Stimulated activated effector memory CD8-positive, alpha-beta T cell treated with anti-CD3 and anti-CD28 coated beads, Interleukin-12 subunit alpha, Interleukin-12 subunit beta, amount 100 ng/mL, for 72 hours (primary cell): ENCODE measurements at regions not wholly inside any gene's neighbourhood (a gene's known extent, or its start where the extent isn't known, plus 50 kb on each side); places are given as distances from the start of the nearest gene placed in this dataset.
A peak's percentile ranks its signal among the peaks of the same experiment; 100 is the strongest.

Experiments used
- ATAC-seq: fragments of 150-1000 bp; cut with Tn5 transposase; 2 replicates; pipeline ENCODE4 v1.10.0; 2021
- DNase-seq, 2 donors: peaks; one replicate each; pipeline ENCODE4 v3.0.0; 2021 to 2022; ENCODE audit warnings: low spot score in 2 of 2
- H3K27ac Mint-ChIP-seq: one replicate; pipeline ENCODE4 v1.8.0; 2022; ENCODE audit warnings: mild to moderate bottlenecking, mixed read lengths
- H3K36me3 Mint-ChIP-seq: one replicate; pipeline ENCODE4 v1.8.0; 2022; ENCODE audit warnings: mild to moderate bottlenecking, mixed read lengths
- H3K4me1 Mint-ChIP-seq: one replicate; pipeline ENCODE4 v1.8.0; 2022; ENCODE audit warnings: mixed read lengths
- H3K4me3 Mint-ChIP-seq: one replicate; pipeline ENCODE4 v1.8.0; 2022; ENCODE audit warnings: mild to moderate bottlenecking, mixed read lengths
- H3K9me3 Mint-ChIP-seq: one replicate; pipeline ENCODE4 v1.8.0; 2022; ENCODE audit warnings: mixed read lengths

- H3K4me1 Mint-ChIP-seq = peaks cover 15% of the 10 kb centered on the region
- DNase-seq = no peak
- H3K4me3 Mint-ChIP-seq = no peak overlapping the region
- no peaks in the 10 kb centered on the region for H3K36me3 Mint-ChIP-seq
- ATAC-seq = no peak
- H3K9me3 Mint-ChIP-seq = no peaks in the 10 kb centered on the region
- no peak overlapping the region for H3K27ac Mint-ChIP-seq
Measured at GRCh38 chr6:16851044-16851540, 89.8 kb upstream of the ATXN1 start.

- H3K36me3 Mint-ChIP-seq = no peaks in the 10 kb centered on the region
- peaks cover 15% of the 10 kb centered on the region for H3K4me1 Mint-ChIP-seq
- ATAC-seq (no peak), DNase-seq (no peak)
- no peak overlapping the region for H3K27ac Mint-ChIP-seq
- no peak overlapping the region for H3K4me3 Mint-ChIP-seq
- H3K9me3 Mint-ChIP-seq = no peaks in the 10 kb centered on the region
Measured at GRCh38 chr6:16850681-16851026, 89.4 kb upstream of the ATXN1 start.

GRCh38 chr6:16849988-16850680 lies 88.9 kb upstream of the ATXN1 start:
- Mint-ChIP-seq H3K27ac (no peak overlapping the region), H3K36me3 (no peaks in the 10 kb centered on the region), H3K4me3 (no peak overlapping the region), H3K4me1 (peaks cover 15% of the 10 kb centered on the region), H3K9me3 (no peaks in the 10 kb centered on the region)
- ATAC-seq = no peak
- DNase-seq = no peak

- Mint-ChIP-seq H3K4me3 (no peak overlapping the region), H3K9me3 (no peaks in the 10 kb centered on the region), H3K36me3 (no peaks in the 10 kb centered on the region), H3K27ac (no peak overlapping the region), H3K4me1 (peaks cover 15% of the 10 kb centered on the region)
- ATAC-seq = no peak
- no peak for DNase-seq
Measured at GRCh38 chr6:16849280-16849987, 88.2 kb upstream of the ATXN1 start.

- DNase-seq = no peak
- Mint-ChIP-seq H3K36me3 (no peaks in the 10 kb centered on the region), H3K27ac (no peak overlapping the region), H3K9me3 (no peaks in the 10 kb centered on the region), H3K4me1 (peaks cover 10% of the 10 kb centered on the region), H3K4me3 (no peak overlapping the region)
- ATAC-seq = no peak
Measured at GRCh38 chr6:16846399-16846778, 85.1 kb upstream of the ATXN1 start.

- DNase-seq = no peak
- H3K4me3 Mint-ChIP-seq = no peak overlapping the region
- peaks cover 10% of the 10 kb centered on the region for H3K4me1 Mint-ChIP-seq
- H3K36me3 Mint-ChIP-seq = no peaks in the 10 kb centered on the region
- H3K9me3 Mint-ChIP-seq = no peaks in the 10 kb centered on the region
- no peak overlapping the region for H3K27ac Mint-ChIP-seq
- ATAC-seq = no peak
Measured at GRCh38 chr6:16844183-16844582, 82.9 kb upstream of the ATXN1 start.

- Mint-ChIP-seq H3K4me3 (no peak overlapping the region), H3K27ac (no peak overlapping the region), H3K36me3 (no peaks in the 10 kb centered on the region), H3K9me3 (no peaks in the 10 kb centered on the region), H3K4me1 (peaks cover 10% of the 10 kb centered on the region)
- ATAC-seq (no peak), DNase-seq (no peak)
Measured at GRCh38 chr6:16842676-16843075, 81.4 kb upstream of the ATXN1 start.

- H3K4me1 Mint-ChIP-seq = peaks cover 24% of the 10 kb centered on the region
- ATAC-seq (no peak), DNase-seq (no peak)
- H3K9me3 Mint-ChIP-seq = no peaks in the 10 kb centered on the region
- no peak overlapping the region for H3K4me3 Mint-ChIP-seq
- no peaks in the 10 kb centered on the region for H3K36me3 Mint-ChIP-seq
- no peak overlapping the region for H3K27ac Mint-ChIP-seq
Measured at GRCh38 chr6:16841241-16841640, 80.0 kb upstream of the ATXN1 start.

- no peak for ATAC-seq
- no peak overlapping the region for H3K27ac Mint-ChIP-seq
- H3K36me3 Mint-ChIP-seq = no peaks in the 10 kb centered on the region
Measured at GRCh38 chr6:16840725-16841124, 79.5 kb upstream of the ATXN1 start.

GRCh38 chr6:16840291-16840690 lies 79.0 kb upstream of the ATXN1 start:
- no peak overlapping the region for H3K27ac Mint-ChIP-seq
- peaks cover 28% of the 10 kb centered on the region for H3K4me1 Mint-ChIP-seq
- H3K9me3 Mint-ChIP-seq = no peaks in the 10 kb centered on the region
- no peak overlapping the region for H3K4me3 Mint-ChIP-seq
- DNase-seq (no peak), ATAC-seq (peak; percentile 47)
- no peaks in the 10 kb centered on the region for H3K36me3 Mint-ChIP-seq

More at GRCh38 chr6:16840725-16841124, 79.5 kb upstream of the ATXN1 start:
- Mint-ChIP-seq H3K4me1 (peaks cover 28% of the 10 kb centered on the region), H3K4me3 (no peak overlapping the region), H3K9me3 (no peaks in the 10 kb centered on the region)
- no peak for DNase-seq

GRCh38 chr6:16839631-16840179 lies 78.4 kb upstream of the ATXN1 start:
- H3K27ac Mint-ChIP-seq = no peak overlapping the region
- no peaks in the 10 kb centered on the region for H3K9me3 Mint-ChIP-seq
- peaks cover 28% of the 10 kb centered on the region for H3K4me1 Mint-ChIP-seq
- no peak for ATAC-seq
- H3K4me3 Mint-ChIP-seq = no peak overlapping the region
- DNase-seq = no peak
- H3K36me3 Mint-ChIP-seq = no peaks in the 10 kb centered on the region

GRCh38 chr6:16837217-16837972 lies 76.1 kb upstream of the ATXN1 start:
- Mint-ChIP-seq H3K4me3 (peak overlapping the region; percentile 60), H3K36me3 (no peaks in the 10 kb centered on the region), H3K27ac (peak overlapping the region; percentile 50), H3K4me1 (peaks cover 28% of the 10 kb centered on the region), H3K9me3 (no peaks in the 10 kb centered on the region)
- DNase-seq (no peak), ATAC-seq (peak; percentile 80)

GRCh38 chr6:16836144-16836981 lies 75.1 kb upstream of the ATXN1 start:
- Mint-ChIP-seq H3K4me1 (peaks cover 28% of the 10 kb centered on the region), H3K4me3 (peak overlapping the region; percentile 60), H3K27ac (peak overlapping the region; percentile 50), H3K36me3 (no peaks in the 10 kb centered on the region), H3K9me3 (no peaks in the 10 kb centered on the region)
- DNase-seq (peak in 1 of 2 donors; percentile 58), ATAC-seq (peak; percentile 83)

- no peak for DNase-seq
- Mint-ChIP-seq H3K4me1 (peaks cover 18% of the 10 kb centered on the region), H3K27ac (no peak overlapping the region), H3K36me3 (no peaks in the 10 kb centered on the region), H3K9me3 (no peaks in the 10 kb centered on the region), H3K4me3 (no peak overlapping the region)
- ATAC-seq = no peak
Measured at GRCh38 chr6:16834242-16834641, 73.0 kb upstream of the ATXN1 start.

GRCh38 chr6:16832721-16833120 lies 71.5 kb upstream of the ATXN1 start:
- DNase-seq (no peak), ATAC-seq (no peak)
- Mint-ChIP-seq H3K4me1 (peaks cover 18% of the 10 kb centered on the region), H3K27ac (no peak overlapping the region), H3K4me3 (no peak overlapping the region), H3K36me3 (no peaks in the 10 kb centered on the region), H3K9me3 (no peaks in the 10 kb centered on the region)
